ENCODE measurements at regions not wholly inside any gene's neighbourhood (a gene's known extent, or its start where the extent isn't known, plus 50 kb on each side); places are given as distances from the start of the nearest gene placed in this dataset.

GRCh38 chr6:140644017-140644416 lies 1269.6 kb upstream of the CITED2 start:
- no peaks in the 10 kb centered on the region; the same call in 1 of the 2 replicates for H3K9me3 ChIP-seq (replicated peaks; ENCODE audit: control insufficient read depth, insufficient read depth, low read depth, low read length)
- H3K9ac ChIP-seq (ENCODE audit: insufficient read depth in 1 of 2, low read depth in 2 of 2, low read length in 2 of 2): no peak overlapping the region
- H3K36me3 ChIP-seq (ENCODE audit: control insufficient read depth, insufficient read depth, low read length): no peaks in the 10 kb centered on the region
- H4K20me1 ChIP-seq (replicated peaks; ENCODE audit: control insufficient read depth, insufficient read depth, low read length): no peaks in the 10 kb centered on the region
- ATAC-seq (no peak), DNase-seq (ENCODE audit: extremely low read depth in 1 of 4, low spot score in 3 of 4) (no peak), FAIRE-seq (no peak)
- no peaks in the 10 kb centered on the region for H3K27me3 ChIP-seq (ENCODE audit: control insufficient read depth in 2 of 2, insufficient read depth in 2 of 2, low read length in 2 of 2)
- H3K4me1 ChIP-seq (replicated peaks in 1 of 2; ENCODE audit: control insufficient read depth in 2 of 2, insufficient read depth in 2 of 2, low read length in 2 of 2): no peaks in the 10 kb centered on the region
- H3K79me2 ChIP-seq (ENCODE audit: control insufficient read depth, insufficient read depth, low read length): no peaks in the 10 kb centered on the region
- in situ Hi-C loops (cut with MboI): no loop called here
- no peak overlapping the region for H2AFZ ChIP-seq (ENCODE audit: low read depth, low read length)
- H3K4me3 ChIP-seq: no peak overlapping the region
- H3K4me2 ChIP-seq (ENCODE audit: insufficient read depth, low read length): no peak overlapping the region
- BruUV-seq (replicated peaks): no TSS peak
- intact Hi-C loops (cut with micrococcal nuclease): no loop called here
- POLR2A ChIA-PET: no interaction called here
- CTCF ChIA-PET (ENCODE audit: low intra/inter-chr PET ratio): no interaction called here
- H3K27ac ChIP-seq (ENCODE audit: extremely low read depth, low read depth, low read length): no peak overlapping the region
- whole genome bisulfite sequencing (ENCODE audit: insufficient coverage, low coverage, missing lambda C conversion rate): 39% methylated on average over 2 of the region's 2 CpGs
- no peaks in the 10 kb centered on the region for H3K9me1 ChIP-seq (ENCODE audit: control insufficient read depth, insufficient read depth, low read length)
- TF ChIP-seq MLLT1 (IDR thresholded peaks at IDR 0.05) (no peak), SNAPC5 (CRISPR knock-in tag; IDR thresholded peaks at IDR 0.05) (no peak), ZFPM2 (CRISPR knock-in tag; IDR thresholded peaks at IDR 0.05) (no peak), ZNF764 (CRISPR knock-in tag; IDR thresholded peaks at IDR 0.05; ENCODE audit: low read depth) (no peak), CAMTA2 (CRISPR knock-in tag; conservative IDR thresholded peaks at IDR 0.05) (no peak), PTBP1 (IDR thresholded peaks at IDR 0.05; ENCODE audit: low read depth, low read length) (no peak), HNRNPH1 (optimal IDR thresholded peaks at IDR 0.05; ENCODE audit: low read depth, low read length) (no peak), CREBBP (IDR thresholded peaks at IDR 0.05; ENCODE audit: low read depth, low read length) (no peak), E2F1 (CRISPR knock-in tag; IDR thresholded peaks at IDR 0.05) (no peak), HBP1 (CRISPR knock-in tag; IDR thresholded peaks at IDR 0.05) (no peak), ZNF507 (tag; conservative IDR thresholded peaks at IDR 0.05) (no peak), DEAF1 (CRISPR knock-in tag; IDR thresholded peaks at IDR 0.05) (no peak), TAF7 (tag; IDR thresholded peaks at IDR 0.05) (no peak), ZNF778 (CRISPR knock-in tag; IDR thresholded peaks at IDR 0.05) (no peak), LCOR (CRISPR knock-in tag; IDR thresholded peaks at IDR 0.05) (no peak), ZNF511 (CRISPR knock-in tag; IDR thresholded peaks at IDR 0.05) (no peak), SETDB1 (IDR thresholded peaks at IDR 0.05; ENCODE audit: low read length) (no peak)
- TF ChIP-seq, protein P1, sequence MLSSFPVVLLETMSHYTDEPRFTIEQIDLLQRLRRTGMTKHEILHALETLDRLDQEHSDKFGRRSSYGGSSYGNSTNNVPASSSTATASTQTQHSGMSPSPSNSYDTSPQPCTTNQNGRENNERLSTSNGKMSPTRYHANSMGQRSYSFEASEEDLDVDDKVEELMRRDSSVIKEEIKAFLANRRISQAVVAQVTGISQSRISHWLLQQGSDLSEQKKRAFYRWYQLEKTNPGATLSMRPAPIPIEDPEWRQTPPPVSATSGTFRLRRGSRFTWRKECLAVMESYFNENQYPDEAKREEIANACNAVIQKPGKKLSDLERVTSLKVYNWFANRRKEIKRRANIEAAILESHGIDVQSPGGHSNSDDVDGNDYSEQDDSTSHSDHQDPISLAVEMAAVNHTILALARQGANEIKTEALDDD (IDR thresholded peaks at IDR 0.05): no peak

Measured in K562 (cell line).